SU-DHL-6 (cell line): ENCODE measurements at regions not wholly inside any gene's neighbourhood (a gene's known extent, or its start where the extent isn't known, plus 50 kb on each side); places are given as distances from the start of the nearest gene placed in this dataset.

Experiments
- CTCF ChIP-seq: fragments of 200-600 bp; sonication (generic); IDR thresholded peaks from one replicate; pipeline ENCODE4 v1.5.1; 2017; ENCODE audit warnings: antibody characterized with exemption, mild to moderate bottlenecking, low read length, moderate library complexity; ENCODE audit not compliant: insufficient read depth, poor library complexity, severe bottlenecking
- EZH2phosphoT487 ChIP-seq: fragments of 200-600 bp; sonication (generic), shearing (Covaris generic); conservative IDR thresholded peaks from 2 replicates; pipeline ENCODE4 v1.6.1; 2018; ENCODE audit warnings: mild to moderate bottlenecking, antibody characterized with exemption, low read length, moderate library complexity, mixed read lengths

- no peak for TF ChIP-seq CTCF
- TF ChIP-seq EZH2phosphoT487: no peak
These were observed 213.2 kb downstream of the RBM43 start for GRCh38 chr2:151048331-151049054.
